NCI-H1694 (cell line): ENCODE measurements at regions not wholly inside any gene's neighbourhood (a gene's known extent, or its start where the extent isn't known, plus 50 kb on each side); places are given as distances from the start of the nearest gene placed in this dataset.
"Not testable (repeated sequence)": the region's sequence is repeated elsewhere in the genome, so short reads cannot be mapped to it uniquely, and the experiment has no call there.

Source experiments
- DNase-seq: peaks from one replicate; lab custom pipeline; 2025; lab: John Stamatoyannopoulos, UW

GRCh38 chr9:95785209-95785608 is 90.3 kb upstream of the ERCC6L2 start:
- DNase-seq = no peak

GRCh38 chr9:95784318-95784717 is 91.2 kb upstream of the ERCC6L2 start:
- DNase-seq = no peak

DNA sequence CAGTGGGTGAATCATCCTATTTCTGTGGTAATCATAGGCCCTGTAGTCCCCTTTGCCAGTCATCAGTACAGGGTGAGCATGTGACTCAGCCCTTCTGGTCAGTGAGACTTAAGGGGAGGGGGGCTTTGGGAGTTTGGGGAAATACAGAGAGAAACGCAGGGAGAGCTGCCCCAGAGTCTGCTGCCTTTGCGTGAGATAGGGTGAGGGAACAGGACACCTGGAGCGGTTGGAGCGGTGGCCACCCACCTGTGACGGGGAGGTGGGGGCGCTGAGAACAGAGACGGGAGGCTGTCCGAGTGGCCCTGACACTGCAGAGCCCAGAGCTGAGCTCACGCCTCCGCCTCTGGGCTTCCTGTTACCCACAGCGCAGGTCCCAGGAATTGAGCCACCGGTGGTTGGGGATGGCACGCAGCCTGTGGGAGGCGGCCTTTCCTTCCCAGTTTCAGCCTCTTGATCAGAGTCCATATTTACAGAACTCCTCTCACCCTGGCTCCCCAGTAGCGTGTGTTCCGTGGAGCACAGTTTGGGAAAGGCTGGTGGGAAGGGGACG is 92.0 kb upstream of the ERCC6L2 start:
- no peak for DNase-seq

DNA sequence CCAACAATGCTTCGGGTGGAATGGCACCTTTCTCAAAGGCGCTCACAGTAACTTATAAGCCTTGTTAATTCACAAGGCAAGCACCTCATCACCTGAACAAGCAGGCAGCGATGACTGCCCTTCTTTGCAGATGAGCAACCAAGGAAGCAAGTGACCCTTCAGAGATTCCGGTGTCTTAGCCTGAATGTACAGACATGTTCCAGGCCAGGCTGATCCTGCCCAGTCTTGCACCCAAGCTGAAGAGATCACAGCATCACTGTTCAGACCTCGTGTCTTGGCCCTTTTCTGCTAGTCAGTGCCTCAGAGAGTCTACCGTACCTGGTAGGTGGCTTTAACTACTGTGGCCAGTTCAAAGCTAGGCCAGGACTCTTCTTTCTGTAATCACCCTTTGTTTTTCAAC is 94.7 kb upstream of the ERCC6L2 start:
- no peak for DNase-seq

- no peak for DNase-seq
Observed at GRCh38 chr9:95780121-95780520, 95.4 kb upstream of the ERCC6L2 start.

- DNase-seq = not testable (repeated sequence)
Observed at GRCh38 chr9:95779597-95779996, 95.9 kb upstream of the ERCC6L2 start.

DNA sequence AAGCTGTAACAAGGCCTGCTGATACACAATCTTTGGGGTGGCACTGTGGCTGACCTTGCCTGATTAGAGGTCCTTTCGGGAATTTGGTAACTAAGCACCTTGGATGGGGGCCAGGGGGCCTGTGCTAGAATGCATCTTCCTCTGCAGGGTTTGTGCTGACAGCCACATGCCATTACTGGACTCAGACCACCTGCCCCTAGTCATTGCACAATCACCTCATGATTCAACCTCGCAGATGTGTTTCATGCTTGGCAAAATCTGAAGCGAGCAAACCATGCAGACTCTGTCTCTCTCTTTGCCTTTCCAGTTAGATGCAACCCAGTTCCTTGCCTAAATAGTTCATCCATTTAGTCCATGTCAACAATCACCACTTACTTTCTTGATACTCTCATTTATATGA is 96.5 kb upstream of the ERCC6L2 start:
- DNase-seq = no peak

GRCh38 chr9:95777136-95777535 is 98.4 kb upstream of the ERCC6L2 start:
- DNase-seq = no peak

- no peak for DNase-seq
Observed at GRCh38 chr9:95776176-95776575, 99.3 kb upstream of the ERCC6L2 start.

GRCh38 chr9:95775191-95775590 is 100.3 kb upstream of the ERCC6L2 start:
- no peak for DNase-seq

DNA sequence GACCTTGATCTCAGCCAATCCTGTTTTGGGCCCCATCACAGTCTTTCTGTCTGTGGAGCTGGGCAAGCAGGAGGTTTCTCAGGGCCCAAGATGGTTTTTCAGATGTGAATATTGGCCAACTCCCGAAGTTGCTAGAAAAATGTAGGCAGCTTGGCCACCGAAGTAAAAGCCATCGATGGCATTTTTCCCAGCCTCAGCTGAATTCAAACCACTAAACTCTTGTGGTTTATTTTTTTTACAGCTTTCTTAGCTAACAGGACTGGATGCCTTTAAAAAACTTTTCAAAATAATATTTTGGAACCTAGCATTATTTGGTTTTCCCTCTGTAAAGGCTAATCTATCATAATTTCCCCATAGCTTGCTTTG is 102.5 kb upstream of the ERCC6L2 start:
- DNase-seq = no peak

- no peak for DNase-seq
Observed at GRCh38 chr9:95772320-95773052, 103.0 kb upstream of the ERCC6L2 start.

DNA sequence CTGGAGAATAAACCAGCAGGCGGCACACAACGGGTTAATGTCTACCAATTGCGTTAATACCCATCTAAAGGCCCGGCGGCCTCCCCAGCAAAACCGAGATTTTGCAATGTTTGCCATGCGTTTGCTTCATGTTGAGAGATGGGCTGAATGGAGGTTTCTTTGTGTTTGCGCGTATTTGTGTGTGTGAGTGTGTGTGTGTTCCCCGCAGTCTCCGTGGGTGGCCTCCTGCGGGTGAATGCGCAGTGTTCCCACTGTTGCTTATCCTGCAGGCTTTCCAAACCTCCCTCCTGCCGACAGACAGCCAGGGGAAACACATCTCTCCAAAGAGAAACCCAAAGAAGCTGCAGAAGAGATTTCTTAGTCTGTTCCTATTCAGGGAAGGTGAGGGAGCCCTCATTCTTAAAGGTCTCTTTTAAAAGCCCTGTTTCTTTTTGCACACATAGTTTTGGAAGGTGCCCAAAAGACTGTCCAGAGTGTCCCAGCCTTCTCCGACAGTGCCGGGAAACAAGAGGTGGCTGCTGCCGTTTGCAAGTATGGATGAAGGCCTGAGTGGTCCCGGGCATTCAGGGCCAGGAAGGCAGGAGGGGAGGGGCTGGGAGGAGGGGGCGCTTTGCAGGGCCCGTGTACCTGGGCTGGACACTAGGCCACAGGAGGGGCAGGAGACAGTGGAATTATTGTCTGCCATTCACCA is 103.8 kb upstream of the ERCC6L2 start:
- no peak for DNase-seq

DNA sequence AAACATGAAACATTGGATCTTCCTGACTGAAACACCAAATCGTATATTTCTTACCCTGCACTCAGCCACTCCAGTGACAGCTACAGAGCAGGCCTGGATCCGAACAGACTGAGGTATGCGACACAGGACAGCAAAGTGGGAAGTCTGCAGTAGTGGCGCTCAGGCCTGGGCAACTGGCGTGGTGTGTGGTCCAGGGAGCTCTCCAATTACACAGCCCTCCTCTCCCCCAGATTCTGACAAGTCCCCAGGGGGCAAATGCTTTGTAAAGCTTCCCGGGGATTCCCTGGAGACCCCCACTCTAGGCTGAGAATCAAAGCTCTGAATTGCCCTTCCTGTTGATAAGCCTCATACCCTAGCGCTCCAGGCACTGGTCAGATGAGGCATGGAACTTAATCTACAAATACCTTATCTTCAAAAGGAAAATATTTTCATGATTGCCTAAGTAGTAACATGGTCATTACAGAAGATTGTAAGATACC is 104.8 kb upstream of the ERCC6L2 start:
- no peak for DNase-seq

- DNase-seq = no peak
Observed at GRCh38 chr9:95769909-95770433, 105.5 kb upstream of the ERCC6L2 start.

GRCh38 chr9:95769473-95769872 is 106.0 kb upstream of the ERCC6L2 start:
- no peak for DNase-seq

DNA sequence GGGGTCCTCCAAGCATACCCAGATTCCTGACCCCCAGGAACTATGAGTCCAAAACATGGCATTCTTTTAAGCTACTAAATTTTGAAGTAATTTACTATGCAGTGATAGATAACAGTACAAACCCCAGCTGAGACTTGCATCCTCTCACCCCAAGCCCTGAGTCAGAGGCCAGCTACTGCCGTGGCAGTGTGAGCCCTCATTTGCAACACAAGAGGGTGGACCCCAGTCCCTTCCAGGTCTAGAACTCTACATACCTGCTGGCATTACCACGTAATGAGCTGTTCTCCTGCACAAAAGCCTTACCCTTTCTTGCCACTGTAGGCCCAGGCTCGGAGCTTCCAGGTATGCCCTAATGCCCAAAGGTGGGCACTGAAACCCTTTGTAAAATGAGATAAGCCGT is 108.6 kb upstream of the ERCC6L2 start:
- no peak for DNase-seq

GRCh38 chr9:95764533-95765319 is 110.8 kb upstream of the ERCC6L2 start:
- DNase-seq = no peak

- DNase-seq = no peak
Observed at GRCh38 chr9:95763983-95764382, 111.5 kb upstream of the ERCC6L2 start.

GRCh38 chr9:95763006-95763405 is 112.5 kb upstream of the ERCC6L2 start:
- DNase-seq = no peak

DNA sequence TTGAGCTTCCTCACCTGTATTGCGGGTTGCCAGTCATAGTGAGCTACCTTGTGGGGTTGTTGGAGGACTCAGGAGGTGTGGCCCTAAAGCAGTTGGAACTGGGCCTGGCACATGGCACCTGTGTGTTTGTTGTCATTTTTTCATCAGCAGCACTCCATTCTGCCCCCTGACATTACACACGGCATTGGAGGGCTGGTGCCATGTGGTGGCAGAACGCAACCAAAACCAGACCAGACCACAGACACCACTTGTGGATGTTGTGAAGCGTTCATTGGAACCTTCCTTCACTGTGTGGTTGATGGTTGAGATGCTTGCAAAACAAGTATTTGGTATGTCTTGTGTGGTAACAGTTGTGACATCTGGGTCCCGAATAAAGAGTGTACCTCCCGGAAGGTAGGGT is 113.2 kb upstream of the ERCC6L2 start:
- DNase-seq = no peak

GRCh38 chr9:95760791-95761190 is 114.7 kb upstream of the ERCC6L2 start:
- no peak for DNase-seq
